Bronchial epithelial cell (primary cell): ENCODE measurements at regions not wholly inside any gene's neighbourhood (a gene's known extent, or its start where the extent isn't known, plus 50 kb on each side); places are given as distances from the start of the nearest gene placed in this dataset.

Experiments
- DNase-seq: peaks from one replicate; pipeline ENCODE4 v3.0.0-alpha.2; 2010; ENCODE audit warnings: low read depth
- FAIRE-seq: peaks from 2 replicates; lab custom pipeline; 2011; peaks lifted over from hg19 to GRCh38; lab: Jason Lieb, UNC
- H3K27me3 ChIP-seq: 2 replicates; pipeline ENCODE4 v1.5.1; 2011; ENCODE audit warnings: low read length; ENCODE audit not compliant: control insufficient read depth, insufficient read depth
- H3K36me3 ChIP-seq: 2 replicates; pipeline ENCODE4 v1.5.1; 2011; ENCODE audit warnings: low read length; ENCODE audit not compliant: control insufficient read depth, insufficient read depth
- H3K4me3 ChIP-seq: 2 replicates; pipeline ENCODE4 v1.5.1; 2011; ENCODE audit warnings: mild to moderate bottlenecking, low read depth, low read length, control low read depth
- TF ChIP-seq, protein P1 (sequence below): IDR thresholded peaks from 2 replicates; pipeline ENCODE4 v1.5.1; 2011; ENCODE audit warnings: mild to moderate bottlenecking, moderate library complexity, low read length, control low read depth, inconsistent platforms; ENCODE audit not compliant: insufficient read depth, severe bottlenecking

DNA sequence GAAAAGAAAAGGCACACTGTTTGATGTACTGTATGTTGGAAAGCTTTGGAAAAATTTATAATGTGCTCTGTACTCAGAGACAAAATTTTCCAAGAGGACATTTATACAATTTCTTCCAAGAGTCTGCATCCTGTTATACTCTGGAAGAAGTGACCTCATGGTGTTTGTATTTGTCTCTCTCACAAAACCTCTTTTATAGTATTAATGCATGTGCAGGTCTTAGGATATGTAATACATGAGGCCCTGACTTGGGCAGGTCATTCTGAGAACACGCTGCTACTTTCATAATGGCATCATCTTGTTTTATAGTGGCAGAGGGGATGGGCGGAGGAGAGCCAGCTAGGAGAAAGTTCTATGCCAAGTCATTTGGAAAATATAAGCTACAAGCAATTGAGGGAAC, 72.0 kb upstream of the P3H2 start:
- DNase-seq (no peak), FAIRE-seq (no peak)
- H3K27me3 ChIP-seq, result no peaks in the 10 kb centered on the region
- no peaks in the 10 kb centered on the region for H3K36me3 ChIP-seq
- no peak overlapping the region for H3K4me3 ChIP-seq
- TF ChIP-seq, protein P1, sequence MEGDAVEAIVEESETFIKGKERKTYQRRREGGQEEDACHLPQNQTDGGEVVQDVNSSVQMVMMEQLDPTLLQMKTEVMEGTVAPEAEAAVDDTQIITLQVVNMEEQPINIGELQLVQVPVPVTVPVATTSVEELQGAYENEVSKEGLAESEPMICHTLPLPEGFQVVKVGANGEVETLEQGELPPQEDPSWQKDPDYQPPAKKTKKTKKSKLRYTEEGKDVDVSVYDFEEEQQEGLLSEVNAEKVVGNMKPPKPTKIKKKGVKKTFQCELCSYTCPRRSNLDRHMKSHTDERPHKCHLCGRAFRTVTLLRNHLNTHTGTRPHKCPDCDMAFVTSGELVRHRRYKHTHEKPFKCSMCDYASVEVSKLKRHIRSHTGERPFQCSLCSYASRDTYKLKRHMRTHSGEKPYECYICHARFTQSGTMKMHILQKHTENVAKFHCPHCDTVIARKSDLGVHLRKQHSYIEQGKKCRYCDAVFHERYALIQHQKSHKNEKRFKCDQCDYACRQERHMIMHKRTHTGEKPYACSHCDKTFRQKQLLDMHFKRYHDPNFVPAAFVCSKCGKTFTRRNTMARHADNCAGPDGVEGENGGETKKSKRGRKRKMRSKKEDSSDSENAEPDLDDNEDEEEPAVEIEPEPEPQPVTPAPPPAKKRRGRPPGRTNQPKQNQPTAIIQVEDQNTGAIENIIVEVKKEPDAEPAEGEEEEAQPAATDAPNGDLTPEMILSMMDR, result no peak

DNA sequence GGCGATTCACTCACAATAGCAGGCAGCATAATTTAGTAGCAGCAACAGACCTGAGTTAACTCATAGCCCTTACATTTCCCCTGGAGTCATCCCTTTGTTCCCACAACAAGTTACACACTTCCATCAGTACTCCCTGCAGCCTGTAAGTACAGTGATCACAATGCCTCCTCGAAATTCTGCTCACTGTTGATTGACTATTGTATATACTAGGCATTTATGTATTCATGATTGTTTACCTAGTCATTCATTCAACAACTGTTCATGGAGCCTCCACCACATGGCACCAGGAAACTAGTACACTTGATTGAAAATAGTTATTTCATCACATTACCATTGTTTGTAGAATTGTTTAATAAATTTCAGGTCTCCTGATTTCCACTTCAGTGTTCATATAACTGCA, 71.4 kb upstream of the P3H2 start:
- H3K36me3 ChIP-seq, result no peaks in the 10 kb centered on the region
- FAIRE-seq, result no peak

DNA sequence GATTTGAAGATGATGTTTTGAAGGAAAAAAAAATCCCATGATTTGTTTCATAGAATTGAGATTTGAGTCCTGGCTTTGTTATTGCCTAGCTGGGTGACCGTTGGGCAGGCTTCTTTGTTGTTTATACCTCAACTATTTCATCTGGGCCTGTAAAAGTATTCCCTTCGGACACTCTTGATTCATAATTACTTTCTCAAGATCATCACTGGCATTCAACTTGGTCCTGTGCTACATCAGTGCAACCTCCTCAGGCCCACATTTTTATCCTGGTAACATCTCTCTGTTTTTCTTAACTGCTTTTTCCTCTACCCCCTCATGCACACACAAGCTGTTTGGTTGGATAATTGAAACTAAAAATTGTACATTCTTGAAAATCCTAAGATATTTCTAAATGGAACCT, 67.5 kb upstream of the P3H2 start:
- no peaks in the 10 kb centered on the region for H3K36me3 ChIP-seq
- H3K4me3 ChIP-seq, result no peak overlapping the region
- DNase-seq (no peak), FAIRE-seq (no peak)
- no peaks in the 10 kb centered on the region for H3K27me3 ChIP-seq
- TF ChIP-seq, protein P1, result no peak

More for the DNA sequence above, 71.4 kb upstream of the P3H2 start:
- H3K27me3 ChIP-seq, result no peaks in the 10 kb centered on the region
- no peak for DNase-seq
- H3K4me3 ChIP-seq, result no peak overlapping the region
- TF ChIP-seq, protein P1, result no peak

DNA sequence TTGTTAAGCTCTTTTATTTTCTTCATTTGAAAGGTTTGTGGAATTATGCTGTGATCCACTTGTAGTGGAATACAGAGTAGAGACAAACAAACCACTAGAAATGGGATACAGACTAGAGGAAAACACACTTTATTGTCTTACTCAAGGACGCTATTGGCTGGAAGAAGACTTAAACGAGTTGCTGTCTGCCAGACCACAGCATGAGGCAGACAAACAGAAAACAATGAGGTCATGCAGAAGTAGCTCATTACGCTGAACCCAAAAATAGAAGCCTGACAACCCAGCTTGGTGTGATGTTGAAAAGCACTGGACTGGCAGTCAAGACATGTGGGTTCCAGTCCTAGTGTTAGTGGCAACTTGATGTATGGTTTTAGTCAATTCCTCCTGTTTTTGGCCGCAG, 62.4 kb upstream of the P3H2 start:
- TF ChIP-seq, protein P1, result no peak
- Histone ChIP-seq H3K4me3 (no peak overlapping the region), H3K27me3 (no peaks in the 10 kb centered on the region), H3K36me3 (no peaks in the 10 kb centered on the region)
- DNase-seq (peak; percentile 97), FAIRE-seq (peak; percentile 66)

DNA sequence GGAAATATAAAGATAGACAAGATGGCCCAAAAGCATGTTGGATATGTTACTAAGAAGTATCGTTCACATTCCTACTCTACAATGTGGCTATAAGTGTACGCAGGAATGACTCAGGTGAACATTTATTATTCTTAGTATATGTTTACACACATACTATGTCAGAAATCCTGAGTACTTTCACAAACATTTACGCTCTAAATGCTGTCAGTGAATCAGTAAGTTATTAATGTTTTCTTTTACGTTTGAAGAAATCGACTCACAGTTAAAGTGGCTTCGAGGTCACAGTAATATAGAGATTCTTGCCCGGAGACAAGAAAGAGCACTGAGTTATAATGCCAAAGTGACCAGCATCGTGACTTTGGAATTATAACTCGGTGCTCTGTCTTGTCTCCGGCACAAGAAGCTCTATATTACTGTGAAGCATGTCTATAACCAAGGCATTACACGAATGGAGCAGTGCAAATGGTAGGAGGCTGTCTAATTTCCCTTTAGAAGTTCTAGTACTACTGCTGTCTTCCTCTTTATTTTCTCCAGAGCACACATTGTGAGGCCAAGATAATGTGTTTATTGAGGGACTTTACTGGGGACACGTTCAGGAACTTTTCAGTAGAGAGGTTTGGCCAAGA, 61.8 kb upstream of the P3H2 start:
- TF ChIP-seq, protein P1, result no peak
- DNase-seq (peak; percentile 92), FAIRE-seq (no peak)
- no peak overlapping the region for H3K4me3 ChIP-seq
- no peaks in the 10 kb centered on the region for H3K27me3 ChIP-seq
- no peaks in the 10 kb centered on the region for H3K36me3 ChIP-seq

DNA sequence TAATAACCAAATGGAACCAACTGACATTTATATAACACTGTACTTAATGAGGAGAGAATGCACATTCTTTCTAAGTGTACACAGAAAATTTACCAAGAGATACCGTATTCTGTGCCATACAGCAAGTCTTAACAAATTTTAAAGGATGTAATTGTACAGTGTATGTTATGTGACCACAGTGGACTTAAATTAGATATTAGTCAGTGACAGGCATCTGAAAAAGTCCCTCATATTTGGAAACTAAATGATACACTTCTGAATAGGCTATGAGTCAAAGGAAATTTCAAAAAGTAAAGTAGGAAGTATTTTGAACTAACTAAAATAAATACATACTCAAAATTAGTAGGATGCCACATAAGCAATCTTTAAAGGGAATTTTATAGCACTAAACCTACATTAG, 59.6 kb upstream of the P3H2 start:
- no peak overlapping the region for H3K4me3 ChIP-seq
- H3K36me3 ChIP-seq, result no peaks in the 10 kb centered on the region
- TF ChIP-seq, protein P1, result no peak
- DNase-seq (peak; percentile 93), FAIRE-seq (no peak)
- H3K27me3 ChIP-seq, result no peaks in the 10 kb centered on the region
